ENCODE measurements at regions not wholly inside any gene's neighbourhood (a gene's known extent, or its start where the extent isn't known, plus 50 kb on each side); places are given as distances from the start of the nearest gene placed in this dataset.
"Not testable (repeated sequence)": the region's sequence is repeated elsewhere in the genome, so short reads cannot be mapped to it uniquely, and the experiment has no call there.

DNA sequence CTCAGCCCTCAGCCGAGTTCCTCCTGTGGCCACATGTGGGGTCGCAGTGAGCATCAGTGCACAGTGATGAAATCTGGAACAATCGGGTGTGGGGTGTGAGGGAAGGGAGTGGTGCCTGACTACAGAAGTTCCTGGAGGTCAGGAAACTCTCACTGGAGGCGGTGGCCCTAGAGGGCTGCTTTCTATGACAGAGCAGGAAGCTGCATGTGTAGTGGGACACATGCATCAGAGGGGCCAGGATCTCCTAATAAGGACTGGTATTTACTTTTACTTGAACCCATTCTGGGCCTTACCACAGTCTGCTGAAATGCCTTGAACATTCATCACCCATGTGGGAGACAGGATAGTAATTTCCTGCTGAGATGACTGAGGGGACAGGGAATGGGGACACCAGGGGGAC is 952.0 kb downstream of the SPATA31A6 start:
- TF ChIP-seq POLR2AphosphoS5 (IDR thresholded peaks at IDR 0.05; ENCODE audit: borderline replicate concordance, low read depth, low read length); EZH2 (IDR thresholded peaks at IDR 0.05); FOXP2 (optimal IDR thresholded peaks at IDR 0.05; ENCODE audit: control extremely low read depth, extremely low read length, insufficient read depth): not testable (repeated sequence)
